B cell (primary cell): ENCODE measurements at regions not wholly inside any gene's neighbourhood (a gene's known extent, or its start where the extent isn't known, plus 50 kb on each side); places are given as distances from the start of the nearest gene placed in this dataset.

Experiments
- ATAC-seq: fragments of 200-7000 bp; cut with Tn5 transposase; one replicate; pipeline ENCODE4 v1.10.0; 2021; ENCODE audit warnings: low read depth, mild to moderate bottlenecking, moderate number of reproducible peaks, moderate library complexity
- CTCF ChIA-PET: fragments of 350-600 bp; sonication (Branson Sonifier 250); formaldehyde crosslinking; loops from one replicate; lab custom pipeline; 2021; ENCODE audit warnings: antibody characterized with exemption, inconsistent platforms; lab: Charles Lee
- POLR2A ChIA-PET: fragments of 350-600 bp; sonication (Branson Sonifier 250); formaldehyde crosslinking; loops from one replicate; lab custom pipeline; 2021; ENCODE audit warnings: antibody characterized with exemption; lab: Charles Lee
- DNase-seq: peaks from one replicate; pipeline ENCODE4 v3.0.0; 2013
- H2AFZ ChIP-seq: 2 replicates; pipeline ENCODE4 v1.6.1; 2012; ENCODE audit warnings: mild to moderate bottlenecking, low read depth, low read length; ENCODE audit not compliant: insufficient read depth, poor library complexity, severe bottlenecking
- H3K27ac ChIP-seq, 2 donors: 1 replicate in 1 of 2; 2 replicates in 1 of 2; pipeline ENCODE4 v1.5.1; 2012 to 2013; ENCODE audit warnings: low read length in 2 of 2, mild to moderate bottlenecking in 2 of 2, moderate library complexity in 1 of 2
- H3K27me3 ChIP-seq, 4 experiments: fragments of 200-600 bp in 1 of 4; sonication (generic) in 1 of 4; replicated peaks in 1 of 4; 1 replicate in 2 of 4; 2 replicates in 2 of 4; pipeline versions ENCODE4 v1.6.1 to v1.7.0; 2013 to 2016; ENCODE audit warnings: low read length in 3 of 4, mild to moderate bottlenecking in 2 of 4, mixed read lengths in 1 of 4, moderate library complexity in 1 of 4; ENCODE audit not compliant: insufficient read depth in 4 of 4, control insufficient read depth in 3 of 4; ENCODE audit errors: control extremely low read depth in 1 of 4
- H3K36me3 ChIP-seq, 2 experiments: replicated peaks in 1 of 2; 1 replicate in 1 of 2; 2 replicates in 1 of 2; pipeline versions ENCODE4 v1.6.1 to v1.7.1; 2013; ENCODE audit warnings: low read length in 1 of 2; ENCODE audit not compliant: insufficient read depth in 2 of 2, control insufficient read depth in 1 of 2; ENCODE audit errors: control extremely low read depth in 1 of 2, extremely low read depth in 1 of 2
- H3K4me1 ChIP-seq, 2 donors: fragments of 200-600 bp in 1 of 2; sonication (generic) in 1 of 2; 1 replicate in 1 of 2; 2 replicates in 1 of 2; pipeline versions ENCODE4 v1.5.1 to v1.6.1; 2013 to 2017; ENCODE audit warnings: low read length in 2 of 2; ENCODE audit not compliant: control insufficient read depth in 2 of 2, insufficient read depth in 2 of 2
- H3K4me2 ChIP-seq: replicated peaks from 2 replicates; pipeline ENCODE3; 2012; ENCODE audit warnings: mild to moderate bottlenecking, low read depth, low read length; ENCODE audit not compliant: poor library complexity, severe bottlenecking
- H3K4me3 ChIP-seq, 5 experiments: fragments of 200-600 bp in 1 of 5; sonication (generic) in 1 of 5; 1 replicate in 3 of 5; 2 replicates in 2 of 5; pipeline versions ENCODE4 v1.5.1 to v1.7.0; 2011 to 2016; ENCODE audit warnings: low read length in 4 of 5, mild to moderate bottlenecking in 4 of 5, low read depth in 2 of 5, control low read depth in 1 of 5, moderate library complexity in 1 of 5; ENCODE audit not compliant: insufficient read depth in 1 of 5; ENCODE audit errors: control extremely low read depth in 1 of 5, extremely low read depth in 1 of 5
- H3K79me2 ChIP-seq: fragments of 200-600 bp; sonication (generic); one replicate; pipeline ENCODE4 v1.6.0; 2016; ENCODE audit warnings: low read length; ENCODE audit not compliant: control insufficient read depth, insufficient read depth
- H3K9ac ChIP-seq: fragments of 200-600 bp; sonication (generic); 2 replicates; pipeline ENCODE4 v1.6.1; 2017; ENCODE audit warnings: mild to moderate bottlenecking, low read length, moderate library complexity
- H3K9me3 ChIP-seq, 3 donors: one replicate each; pipeline versions ENCODE4 v1.6.1 to v1.7.1; 2013; ENCODE audit warnings: low read length in 2 of 3; ENCODE audit not compliant: control insufficient read depth in 2 of 3, insufficient read depth in 1 of 3; ENCODE audit errors: control extremely low read depth in 1 of 3
- H4K20me1 ChIP-seq: 2 replicates; pipeline ENCODE4 v1.6.0; 2012; ENCODE audit warnings: mild to moderate bottlenecking, low read length; ENCODE audit not compliant: insufficient read depth, control insufficient read depth, poor library complexity, severe bottlenecking
- H3K27ac Mint-ChIP-seq: one replicate; pipeline ENCODE4 v1.8.0; 2021; ENCODE audit warnings: mixed read lengths
- H3K27me3 Mint-ChIP-seq: one replicate; pipeline ENCODE4 v1.8.0; 2021; ENCODE audit warnings: mixed read lengths
- H3K4me1 Mint-ChIP-seq: one replicate; pipeline ENCODE4 v1.8.0; 2021; ENCODE audit warnings: mixed read lengths
- H3K4me3 Mint-ChIP-seq: one replicate; pipeline ENCODE4 v1.8.0; 2021; ENCODE audit warnings: mixed read lengths
- H3K9me3 Mint-ChIP-seq: one replicate; pipeline ENCODE4 v1.8.0; 2022; ENCODE audit warnings: mixed read lengths; ENCODE audit not compliant: insufficient read depth
- EZH2 ChIP-seq: IDR thresholded peaks from 2 replicates; pipeline ENCODE4 v1.6.1; 2012; ENCODE audit warnings: borderline replicate concordance, low read depth, mild to moderate bottlenecking, moderate library complexity, low read length; ENCODE audit not compliant: insufficient read depth, poor library complexity, severe bottlenecking
- whole genome bisulfite sequencing: methylation state at CpG from one replicate; pipeline ENCODE4 v1.1.5; 2013; ENCODE audit warnings: missing lambda C conversion rate; ENCODE audit not compliant: insufficient coverage; 5-methylcytosine and 5-hydroxymethylcytosine counted together
- intact Hi-C: fragments of 100-400 bp; cut with micrococcal nuclease; formaldehyde crosslinking; loops from one replicate; pipeline ENCODE4 v1.10.0; 2022
- TF ChIP-seq, protein P1 (sequence below): fragments of 200-600 bp; IDR thresholded peaks from one replicate; pipeline ENCODE4 v1.8.0; 2022; ENCODE audit warnings: antibody characterized with exemption, mild to moderate bottlenecking

DNA sequence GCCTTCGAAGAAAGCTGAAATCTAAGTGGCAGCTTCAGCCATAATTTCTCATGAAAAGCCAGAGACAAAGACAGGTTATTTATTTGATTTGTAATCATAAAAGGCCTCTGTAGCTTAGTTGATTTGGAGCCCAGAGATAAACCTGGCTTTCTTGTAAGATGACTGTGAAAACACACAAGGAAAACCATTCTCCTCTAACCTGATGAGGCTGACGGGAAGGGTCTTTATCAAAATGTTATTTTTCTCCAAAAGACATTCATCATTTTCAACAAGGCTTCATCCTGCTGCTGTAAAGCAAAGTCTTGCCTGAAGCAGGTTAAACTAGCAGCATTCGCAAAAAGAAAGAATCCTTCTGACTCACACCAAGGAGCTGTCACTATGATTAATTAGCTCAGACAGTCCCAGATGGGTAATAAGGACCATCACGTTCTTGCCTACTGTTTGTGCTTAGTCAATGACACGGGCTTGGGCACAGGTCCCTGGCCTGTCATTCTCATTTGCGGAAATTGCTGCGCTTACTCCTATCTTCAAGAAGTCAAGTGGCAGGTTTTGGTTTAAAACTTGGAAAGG is 286.6 kb downstream of the C12orf75 start:
- ATAC-seq = no peak
- Histone ChIP-seq H3K36me3 (no peaks in the 10 kb centered on the region), H4K20me1 (no peaks in the 10 kb centered on the region), H3K4me1 (no peaks in the 10 kb centered on the region), H3K79me2 (no peaks in the 10 kb centered on the region), H3K27me3 (no peaks in the 10 kb centered on the region), H2AFZ (no peak overlapping the region), H3K27ac (no peak overlapping the region), H3K9ac (no peak overlapping the region), H3K4me3 (no peak overlapping the region), H3K9me3 (no peaks in the 10 kb centered on the region), H3K4me2 (no peak overlapping the region)
- H3K27ac Mint-ChIP-seq = no peak overlapping the region
- no peak overlapping the region for H3K4me3 Mint-ChIP-seq
- DNase-seq = no peak
- peaks cover 7% of the 10 kb centered on the region for H3K27me3 Mint-ChIP-seq
- 96% methylated on average over 4 of the region's 7 CpGs for WGBS
- TF ChIP-seq, protein P1, sequence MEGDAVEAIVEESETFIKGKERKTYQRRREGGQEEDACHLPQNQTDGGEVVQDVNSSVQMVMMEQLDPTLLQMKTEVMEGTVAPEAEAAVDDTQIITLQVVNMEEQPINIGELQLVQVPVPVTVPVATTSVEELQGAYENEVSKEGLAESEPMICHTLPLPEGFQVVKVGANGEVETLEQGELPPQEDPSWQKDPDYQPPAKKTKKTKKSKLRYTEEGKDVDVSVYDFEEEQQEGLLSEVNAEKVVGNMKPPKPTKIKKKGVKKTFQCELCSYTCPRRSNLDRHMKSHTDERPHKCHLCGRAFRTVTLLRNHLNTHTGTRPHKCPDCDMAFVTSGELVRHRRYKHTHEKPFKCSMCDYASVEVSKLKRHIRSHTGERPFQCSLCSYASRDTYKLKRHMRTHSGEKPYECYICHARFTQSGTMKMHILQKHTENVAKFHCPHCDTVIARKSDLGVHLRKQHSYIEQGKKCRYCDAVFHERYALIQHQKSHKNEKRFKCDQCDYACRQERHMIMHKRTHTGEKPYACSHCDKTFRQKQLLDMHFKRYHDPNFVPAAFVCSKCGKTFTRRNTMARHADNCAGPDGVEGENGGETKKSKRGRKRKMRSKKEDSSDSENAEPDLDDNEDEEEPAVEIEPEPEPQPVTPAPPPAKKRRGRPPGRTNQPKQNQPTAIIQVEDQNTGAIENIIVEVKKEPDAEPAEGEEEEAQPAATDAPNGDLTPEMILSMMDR = no peak
- TF ChIP-seq EZH2 = no peak
- POLR2A ChIA-PET = no interaction called here
- intact Hi-C loops = no loop called here
- CTCF ChIA-PET = no interaction called here
- H3K9me3 Mint-ChIP-seq = no peaks in the 10 kb centered on the region
- no peaks in the 10 kb centered on the region for H3K4me1 Mint-ChIP-seq

DNA sequence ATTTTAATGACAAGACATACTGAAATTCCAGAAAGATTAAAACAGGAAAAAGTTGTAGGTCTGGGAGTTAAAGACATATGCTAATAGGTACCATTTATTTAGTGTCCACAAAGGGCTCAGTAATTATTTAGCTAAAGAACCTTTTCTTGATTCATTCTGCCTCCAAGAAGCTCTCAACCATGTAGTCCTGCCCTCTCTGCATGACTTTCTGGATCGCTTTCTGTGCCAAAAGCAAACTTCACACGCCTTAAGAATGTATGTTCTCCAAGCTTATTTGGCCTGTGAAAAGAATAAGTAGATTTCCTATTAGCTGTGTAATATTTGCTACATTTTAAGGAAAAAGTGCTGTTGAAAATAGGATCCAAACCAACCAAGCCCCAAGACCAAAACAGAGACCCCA is 291.7 kb downstream of the C12orf75 start:
- POLR2A ChIA-PET = no interaction called here

More for the DNA sequence above, 291.7 kb downstream of the C12orf75 start:
- ATAC-seq (no peak), DNase-seq (no peak)
- Histone ChIP-seq H3K27ac (no peak overlapping the region), H3K9ac (no peak overlapping the region), H3K36me3 (no peaks in the 10 kb centered on the region), H3K9me3 (no peaks in the 10 kb centered on the region), H2AFZ (no peak overlapping the region), H3K4me3 (no peak overlapping the region), H3K79me2 (no peaks in the 10 kb centered on the region), H3K4me2 (no peak overlapping the region), H3K4me1 (no peaks in the 10 kb centered on the region), H3K27me3 (no peaks in the 10 kb centered on the region), H4K20me1 (no peaks in the 10 kb centered on the region)
- no peaks in the 10 kb centered on the region for H3K9me3 Mint-ChIP-seq
- CTCF ChIA-PET = no interaction called here
- intact Hi-C loops = no loop called here
- WGBS = no CpG with 5 or more reads among the region's 2 CpGs
- TF ChIP-seq EZH2 = no peak
- TF ChIP-seq, protein P1 = no peak
- peaks cover 4% of the 10 kb centered on the region for H3K27me3 Mint-ChIP-seq
- H3K4me1 Mint-ChIP-seq = no peaks in the 10 kb centered on the region
- H3K27ac Mint-ChIP-seq = no peak overlapping the region
- no peak overlapping the region for H3K4me3 Mint-ChIP-seq
